HG02588 (cell line): ENCODE measurements at regions not wholly inside any gene's neighbourhood (a gene's known extent, or its start where the extent isn't known, plus 50 kb on each side); places are given as distances from the start of the nearest gene placed in this dataset.

ENCODE experiments used
- ATAC-seq: cut with Tn5 transposase; IDR thresholded peaks from one replicate; pipeline ENCODE4 v1.9.1; 2021; ENCODE audit warnings: mild to moderate bottlenecking, moderate library complexity; ENCODE audit not compliant: unreplicated experiment

DNA sequence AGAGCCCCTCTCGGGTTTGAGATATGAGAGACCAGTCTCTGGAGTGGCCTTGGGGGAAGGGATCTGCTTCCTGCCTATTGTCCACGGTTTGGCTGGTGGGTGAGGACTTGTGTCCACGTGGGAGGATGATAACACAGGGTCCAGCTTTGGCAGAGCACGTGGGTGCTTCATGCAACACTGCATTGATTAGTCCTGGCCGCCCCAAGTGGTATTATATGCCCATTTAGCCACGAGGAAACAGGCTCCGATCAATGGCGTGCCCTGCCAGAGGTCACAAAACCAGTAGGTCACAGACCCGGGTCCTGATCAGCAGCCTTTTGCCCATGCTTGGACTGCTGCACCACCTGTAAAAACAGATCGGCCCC is 141.6 kb downstream of the RGS9 start:
- ATAC-seq: no peak

DNA sequence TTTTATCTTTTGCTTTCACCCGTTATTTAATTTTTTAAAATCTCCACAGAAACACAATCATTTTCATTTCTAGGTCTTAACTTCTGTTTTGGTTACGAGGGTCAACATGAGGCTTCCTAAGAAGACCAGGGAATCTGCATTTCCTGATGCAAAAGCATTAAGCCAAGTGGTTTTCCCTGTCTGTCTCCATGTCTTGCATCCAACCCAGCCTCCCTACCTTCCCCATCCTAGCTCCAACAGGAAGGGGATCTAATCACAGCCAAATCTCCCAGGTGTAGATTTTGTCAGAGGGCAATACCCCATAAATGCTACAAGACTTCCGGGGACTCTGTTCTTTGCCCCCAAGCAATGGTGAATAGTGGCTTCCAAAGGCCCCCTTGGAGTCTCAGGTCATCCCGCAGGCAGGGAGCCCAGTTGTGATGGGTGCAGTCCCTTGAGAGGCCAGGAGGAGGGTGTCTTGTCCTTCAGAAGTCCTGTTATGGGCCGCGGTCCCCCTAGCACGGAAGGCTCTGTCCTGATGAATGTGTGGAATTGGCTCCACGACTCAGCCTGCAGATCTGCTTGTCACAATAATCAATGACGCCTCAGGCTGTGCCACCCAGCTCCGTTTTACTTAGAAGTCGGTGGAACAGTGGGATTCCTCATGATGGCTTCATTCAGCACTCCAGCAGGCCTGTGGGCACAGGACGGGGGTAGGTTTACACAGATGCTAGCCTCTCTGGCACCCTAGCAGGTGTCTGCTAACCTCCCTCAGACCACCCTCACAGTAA is 141.1 kb downstream of the RGS9 start:
- no peak for ATAC-seq

DNA sequence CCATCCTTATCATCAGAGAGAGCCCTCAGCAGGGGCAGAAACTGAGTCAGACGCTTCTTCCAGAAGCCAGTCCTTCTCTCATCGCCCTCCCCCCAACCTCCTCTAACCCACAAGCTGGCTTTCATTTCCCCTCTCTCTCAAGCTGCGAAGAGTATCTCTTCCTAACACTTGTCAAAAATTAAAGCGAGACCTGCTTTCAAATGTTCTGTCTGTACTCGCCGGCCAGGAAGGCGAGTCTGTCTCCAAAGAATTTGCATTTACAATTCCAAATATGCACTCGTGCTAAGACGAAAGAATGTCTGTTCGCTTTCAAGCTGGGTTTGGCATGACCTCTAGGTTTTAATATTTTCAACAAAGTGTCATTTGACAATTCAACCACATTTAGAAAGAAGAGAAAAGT is 140.4 kb downstream of the RGS9 start:
- ATAC-seq: no peak
